Choroid plexus epithelial cell (primary cell): ENCODE measurements at regions not wholly inside any gene's neighbourhood (a gene's known extent, or its start where the extent isn't known, plus 50 kb on each side); places are given as distances from the start of the nearest gene placed in this dataset.
A peak's percentile ranks its signal among the peaks of the same experiment; 100 is the strongest.

ENCODE experiments used
- DNase-seq: peaks from one replicate; pipeline ENCODE4 v3.0.0-alpha.2; 2010; ENCODE audit warnings: low read depth
- H3K4me3 ChIP-seq: 2 replicates; pipeline ENCODE4 v1.5.1; 2011; ENCODE audit warnings: low read depth, mild to moderate bottlenecking, control low read depth, low read length, moderate library complexity
- TF ChIP-seq, protein P1 (sequence below): conservative IDR thresholded peaks from 2 replicates; pipeline ENCODE4 v1.5.1; 2011; ENCODE audit warnings: low read depth, mild to moderate bottlenecking, control low read depth, inconsistent platforms, low read length, moderate library complexity

DNA sequence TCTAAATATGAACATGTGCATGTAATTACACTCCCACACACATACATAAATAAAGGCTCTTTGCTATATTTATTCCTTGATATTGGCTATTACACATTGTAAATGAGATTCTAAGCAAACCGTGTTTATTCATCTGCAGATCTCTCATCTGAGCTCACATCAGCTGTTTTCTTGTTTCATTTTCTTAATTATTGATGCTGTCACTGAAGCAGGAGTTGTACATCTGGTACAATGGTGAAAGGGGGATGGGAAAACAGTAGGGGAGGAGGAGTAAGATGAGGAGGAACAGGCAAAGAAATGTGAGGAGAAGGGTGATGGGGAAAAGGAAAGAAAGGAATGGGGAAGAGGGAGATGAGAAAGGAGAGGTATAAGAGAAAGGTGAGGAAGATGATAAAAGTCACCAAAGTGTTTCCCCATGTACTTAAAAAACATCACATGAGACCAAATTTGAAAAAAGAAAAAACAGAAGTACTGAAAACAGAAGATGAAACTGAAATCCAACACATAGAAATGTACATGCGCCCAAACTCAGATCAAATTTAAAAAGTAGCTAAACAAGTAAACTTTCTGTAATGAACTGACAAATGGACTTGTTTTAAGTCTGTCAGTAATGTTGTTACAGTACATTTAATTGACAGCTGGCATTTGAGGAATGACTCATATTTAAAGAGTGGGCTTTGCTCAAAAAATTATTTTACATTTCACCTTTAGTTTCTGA, 472.2 kb downstream of the ARL4A start:
- H3K4me3 ChIP-seq: no peak overlapping the region
- DNase-seq: no peak
- TF ChIP-seq, protein P1, sequence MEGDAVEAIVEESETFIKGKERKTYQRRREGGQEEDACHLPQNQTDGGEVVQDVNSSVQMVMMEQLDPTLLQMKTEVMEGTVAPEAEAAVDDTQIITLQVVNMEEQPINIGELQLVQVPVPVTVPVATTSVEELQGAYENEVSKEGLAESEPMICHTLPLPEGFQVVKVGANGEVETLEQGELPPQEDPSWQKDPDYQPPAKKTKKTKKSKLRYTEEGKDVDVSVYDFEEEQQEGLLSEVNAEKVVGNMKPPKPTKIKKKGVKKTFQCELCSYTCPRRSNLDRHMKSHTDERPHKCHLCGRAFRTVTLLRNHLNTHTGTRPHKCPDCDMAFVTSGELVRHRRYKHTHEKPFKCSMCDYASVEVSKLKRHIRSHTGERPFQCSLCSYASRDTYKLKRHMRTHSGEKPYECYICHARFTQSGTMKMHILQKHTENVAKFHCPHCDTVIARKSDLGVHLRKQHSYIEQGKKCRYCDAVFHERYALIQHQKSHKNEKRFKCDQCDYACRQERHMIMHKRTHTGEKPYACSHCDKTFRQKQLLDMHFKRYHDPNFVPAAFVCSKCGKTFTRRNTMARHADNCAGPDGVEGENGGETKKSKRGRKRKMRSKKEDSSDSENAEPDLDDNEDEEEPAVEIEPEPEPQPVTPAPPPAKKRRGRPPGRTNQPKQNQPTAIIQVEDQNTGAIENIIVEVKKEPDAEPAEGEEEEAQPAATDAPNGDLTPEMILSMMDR: no peak

DNA sequence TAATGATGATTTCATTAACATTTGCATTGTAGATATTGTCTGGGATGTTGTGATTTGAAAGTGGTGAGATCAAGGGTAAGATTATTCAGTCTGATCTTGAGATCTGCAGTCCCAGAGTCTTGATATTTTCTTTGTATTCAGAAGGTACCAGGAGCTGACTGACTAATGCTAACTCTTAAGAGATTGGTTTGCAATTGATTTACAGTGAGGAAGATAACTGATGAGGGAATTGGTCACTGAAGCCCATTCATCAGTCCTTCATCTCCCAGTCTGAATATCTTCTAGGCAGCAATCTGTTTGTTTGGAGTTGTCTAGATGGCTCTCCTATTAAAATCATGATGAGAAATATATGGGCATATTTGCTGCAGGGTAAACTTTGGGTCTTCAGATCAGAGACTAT, 473.7 kb downstream of the ARL4A start:
- no peak overlapping the region for H3K4me3 ChIP-seq
- TF ChIP-seq, protein P1: no peak
- DNase-seq: no peak

DNA sequence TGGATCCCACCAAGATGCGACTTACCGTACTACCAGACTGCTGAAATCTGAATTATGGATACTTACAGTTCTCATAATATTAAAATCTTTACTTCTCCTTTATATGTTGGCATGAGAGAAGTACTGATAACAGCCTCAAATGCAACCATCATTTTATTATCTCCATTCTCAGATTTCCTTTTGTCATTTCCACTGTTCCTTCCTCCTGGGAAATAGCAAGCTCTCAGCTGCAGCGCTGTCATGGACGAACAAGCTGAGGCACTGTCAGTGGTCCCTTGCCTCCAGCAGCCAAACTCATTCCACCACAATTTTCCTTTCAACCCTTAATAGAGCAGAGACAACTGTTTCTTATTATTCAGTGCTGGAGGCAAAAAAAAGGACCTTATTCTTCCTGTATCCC, 478.4 kb downstream of the ARL4A start:
- no peak for DNase-seq
- no peak overlapping the region for H3K4me3 ChIP-seq
- TF ChIP-seq, protein P1: no peak

DNA sequence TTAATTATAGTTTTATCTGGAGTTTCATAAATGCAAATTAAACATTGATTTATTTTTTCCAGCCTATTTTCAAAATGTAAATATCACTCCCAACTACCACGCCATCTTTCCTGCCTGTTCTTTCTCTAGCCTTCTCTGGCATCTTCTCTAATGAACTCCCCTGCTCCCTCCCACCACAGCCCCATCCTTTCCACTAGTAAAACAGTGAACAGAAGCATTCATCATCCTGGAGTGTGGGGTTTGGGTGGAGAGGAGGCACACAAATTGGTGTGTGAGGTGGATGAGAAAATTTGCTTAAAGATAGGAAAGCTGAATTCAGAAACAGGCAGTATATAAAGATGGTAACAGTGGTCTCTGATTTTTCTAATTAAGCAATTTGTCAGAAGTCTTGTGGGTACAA, 479.4 kb downstream of the ARL4A start:
- TF ChIP-seq, protein P1: no peak
- DNase-seq: no peak
- no peak overlapping the region for H3K4me3 ChIP-seq

DNA sequence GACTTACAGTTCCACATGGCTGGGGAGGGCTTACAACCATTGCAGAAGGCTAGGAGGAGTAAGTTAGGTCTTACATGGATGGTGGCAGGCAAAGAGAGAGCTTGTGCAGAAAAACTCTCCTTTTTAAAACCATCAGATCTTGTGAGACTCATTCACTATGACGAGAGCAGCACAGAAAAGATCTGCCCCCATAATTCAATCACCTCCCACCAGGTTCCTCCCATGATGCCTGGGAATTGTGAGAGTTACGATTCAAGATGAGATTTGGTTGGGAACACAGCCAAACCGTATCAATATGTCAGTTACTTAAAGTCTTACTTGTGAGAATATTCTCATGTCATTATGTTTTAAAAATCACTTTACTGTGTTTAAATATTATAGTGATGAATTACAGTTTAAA, 481.9 kb downstream of the ARL4A start:
- no peak for DNase-seq
- no peak overlapping the region for H3K4me3 ChIP-seq
- TF ChIP-seq, protein P1: no peak

DNA sequence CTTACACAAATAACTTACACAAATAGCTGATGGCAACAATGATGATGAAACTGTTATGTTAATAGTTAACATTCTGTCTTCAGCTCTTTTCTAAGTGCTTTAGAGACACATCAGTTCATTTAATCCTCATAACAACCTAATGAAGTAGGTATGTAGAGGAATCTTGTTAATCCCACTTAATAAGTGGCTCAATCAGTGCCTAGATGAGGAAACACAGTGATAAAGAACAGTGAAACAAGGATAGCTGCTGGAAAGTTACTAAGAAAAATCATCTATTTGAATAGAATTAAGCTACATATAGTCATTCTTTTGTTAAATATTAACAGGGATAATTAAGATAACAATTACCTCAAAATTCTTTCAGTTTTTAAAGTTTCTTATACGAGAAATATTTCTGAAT, 487.6 kb downstream of the ARL4A start:
- H3K4me3 ChIP-seq: no peak overlapping the region
- TF ChIP-seq, protein P1: no peak
- no peak for DNase-seq

DNA sequence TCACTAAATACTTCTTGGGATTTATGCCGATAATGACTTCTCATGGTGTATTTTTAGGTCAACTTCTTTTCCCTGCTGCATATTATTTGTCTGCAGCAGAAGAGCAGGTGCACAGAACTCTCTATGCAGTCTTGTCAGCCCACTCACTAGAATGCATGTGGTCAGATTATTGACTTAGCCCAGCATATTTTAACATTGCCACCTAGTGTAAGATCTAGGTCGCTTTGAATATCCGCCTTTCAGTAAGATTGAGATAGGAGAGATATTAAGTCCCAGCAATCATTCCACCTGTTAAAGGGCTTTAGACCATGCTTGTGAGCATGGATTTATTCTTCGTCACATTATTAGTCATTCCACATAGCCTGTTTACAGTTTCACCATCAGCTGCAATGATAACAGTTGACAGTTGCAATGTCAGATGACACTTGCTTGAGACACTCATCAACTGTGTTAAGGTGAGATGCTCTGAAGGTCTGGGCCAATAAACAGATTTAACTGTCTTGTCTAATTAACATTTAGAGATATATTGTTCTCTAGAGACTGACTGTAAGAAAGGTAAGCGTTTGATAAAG, 491.7 kb downstream of the ARL4A start:
- DNase-seq: peak; percentile 41
- H3K4me3 ChIP-seq: no peak overlapping the region
- TF ChIP-seq, protein P1: peak; percentile 25
